CD4-positive, alpha-beta T cell treated with Interleukin-2 at 100 ng/mL for 4 hours (primary cell): ENCODE measurements at regions not wholly inside any gene's neighbourhood (a gene's known extent, or its start where the extent isn't known, plus 50 kb on each side); places are given as distances from the start of the nearest gene placed in this dataset.
"Not testable (repeated sequence)": the region's sequence is repeated elsewhere in the genome, so short reads cannot be mapped to it uniquely, and the experiment has no call there.

Source experiments
- DNase-seq: peaks from one replicate; pipeline ENCODE4 v3.0.0-alpha.2; 2020; ENCODE audit warnings: low spot score

DNA sequence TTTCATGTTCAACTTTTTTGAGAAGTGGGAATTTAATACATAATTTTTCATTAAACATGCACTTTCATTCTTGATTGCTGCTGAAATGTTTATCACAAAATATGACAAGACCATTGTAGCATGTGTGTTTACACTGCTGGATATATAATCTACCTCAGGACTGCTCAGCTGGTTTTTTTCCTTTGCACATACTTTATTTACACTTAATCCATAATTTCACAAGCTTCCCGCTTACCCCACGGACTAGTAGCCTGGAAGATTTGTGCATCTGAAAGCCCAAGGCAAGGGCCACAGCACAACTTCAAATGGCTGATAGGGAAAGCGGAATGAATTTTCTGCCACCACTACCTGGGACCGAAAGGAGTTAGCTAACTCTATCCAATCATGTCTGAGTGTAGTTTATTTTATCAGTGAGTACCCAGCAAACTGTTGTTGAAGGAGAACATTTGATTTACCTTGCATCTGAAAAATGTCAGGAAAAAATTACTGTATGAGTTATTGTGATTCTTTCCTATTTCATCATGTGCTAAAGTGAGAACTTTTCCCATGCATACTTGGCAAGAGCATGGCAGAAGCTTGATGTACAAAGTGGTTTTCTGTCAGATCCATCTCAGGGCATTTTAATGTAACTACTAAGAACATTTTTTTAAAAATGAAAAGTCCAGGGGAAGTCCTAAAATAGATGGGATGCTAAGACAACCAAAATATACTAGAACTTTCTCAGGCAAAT lies 558.2 kb upstream of the USP24 start:
- DNase-seq = no peak

GRCh38 chr1:55768327-55768952 lies 553.3 kb upstream of the USP24 start:
- DNase-seq = no peak

DNA sequence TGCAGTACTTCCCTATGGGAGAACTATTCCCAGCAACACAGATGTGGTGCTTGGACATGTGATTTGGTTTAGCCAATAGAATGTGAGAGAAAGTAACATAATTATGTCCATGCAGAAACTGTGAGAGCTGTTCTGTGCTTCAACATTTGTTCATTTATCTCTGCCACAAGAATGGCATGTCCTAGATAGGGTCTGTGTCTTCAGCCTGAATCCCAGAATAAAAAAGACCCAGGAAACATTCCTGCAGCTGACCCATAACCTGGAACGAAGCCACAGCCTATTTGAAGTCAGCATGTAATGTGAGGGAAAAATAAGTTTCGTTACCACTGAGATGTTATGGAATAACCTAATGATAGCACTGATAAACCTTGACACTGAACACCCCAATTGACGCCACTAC lies 552.0 kb upstream of the USP24 start:
- DNase-seq = no peak

- DNase-seq = not testable (repeated sequence)
Observed at GRCh38 chr1:55765505-55765904, 550.3 kb upstream of the USP24 start.

- DNase-seq = no peak
Observed at GRCh38 chr1:55751776-55752175, 536.6 kb upstream of the USP24 start.

- DNase-seq = no peak
Observed at GRCh38 chr1:55750628-55750995, 535.4 kb upstream of the USP24 start.

GRCh38 chr1:55749975-55750627 lies 534.9 kb upstream of the USP24 start:
- no peak for DNase-seq

DNA sequence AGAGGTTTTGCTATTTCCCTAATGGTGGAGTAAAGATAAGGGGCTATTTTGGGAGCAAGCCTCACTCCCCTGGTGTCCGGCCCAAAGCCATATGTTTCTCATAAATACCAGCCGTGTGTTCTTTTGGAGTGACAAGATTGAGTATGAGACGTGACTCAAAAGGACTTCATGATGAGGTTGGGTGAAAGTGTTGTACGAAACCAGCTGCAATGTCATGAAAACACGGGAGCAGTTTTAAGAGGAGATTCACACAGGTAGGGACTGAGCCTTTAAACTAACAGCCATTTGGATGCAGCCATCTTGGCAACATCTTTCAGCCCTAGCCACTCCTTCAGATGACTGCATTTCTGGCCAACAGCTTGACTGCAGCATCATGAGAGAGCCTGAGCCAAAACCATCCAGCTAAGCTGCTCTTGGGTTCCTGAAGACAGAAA lies 532.3 kb upstream of the USP24 start:
- DNase-seq = no peak

DNA sequence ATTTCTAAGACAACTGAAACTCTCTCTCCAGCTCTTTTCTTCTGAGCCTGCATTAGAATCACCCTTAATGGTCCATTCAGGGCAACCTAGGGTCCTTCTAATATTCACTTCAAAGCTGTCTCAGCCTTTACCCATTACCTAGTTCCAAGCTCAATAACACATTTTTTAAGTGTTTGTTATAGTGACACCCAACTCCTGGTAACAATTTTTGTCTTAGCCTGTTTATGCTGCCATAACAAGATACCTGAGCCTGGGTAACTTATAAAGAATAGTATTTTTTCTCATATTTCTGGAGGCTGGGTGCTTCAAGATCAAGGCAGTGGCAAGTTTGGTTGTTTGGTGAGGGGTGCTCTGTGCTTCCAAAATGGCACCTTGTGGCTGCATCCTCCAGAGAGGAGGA lies 531.5 kb upstream of the USP24 start:
- no peak for DNase-seq

GRCh38 chr1:55741516-55741915 lies 526.4 kb upstream of the USP24 start:
- no peak for DNase-seq

DNA sequence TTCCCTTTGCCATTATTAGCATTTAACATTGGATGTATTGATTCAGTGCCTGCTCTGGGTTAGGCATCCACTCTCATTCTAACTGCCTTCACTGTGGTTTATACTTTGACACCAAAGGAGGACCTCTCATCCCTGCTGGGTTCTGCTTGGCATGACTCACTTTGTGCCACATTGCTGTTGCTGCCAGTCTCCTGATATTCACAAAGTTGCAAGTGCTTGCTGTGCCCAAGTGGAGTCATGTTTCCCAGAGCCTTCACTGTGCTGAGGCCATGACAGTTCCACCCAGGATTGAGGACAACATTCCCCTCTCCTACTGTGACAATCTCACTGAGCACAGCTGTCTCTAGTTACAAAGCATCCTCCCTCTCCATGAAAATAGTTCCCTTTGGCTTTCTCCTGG lies 519.9 kb upstream of the USP24 start:
- DNase-seq = no peak

GRCh38 chr1:55726994-55727393 lies 511.8 kb upstream of the USP24 start:
- DNase-seq = no peak

- no peak for DNase-seq
Observed at GRCh38 chr1:55725378-55725777, 510.2 kb upstream of the USP24 start.

DNA sequence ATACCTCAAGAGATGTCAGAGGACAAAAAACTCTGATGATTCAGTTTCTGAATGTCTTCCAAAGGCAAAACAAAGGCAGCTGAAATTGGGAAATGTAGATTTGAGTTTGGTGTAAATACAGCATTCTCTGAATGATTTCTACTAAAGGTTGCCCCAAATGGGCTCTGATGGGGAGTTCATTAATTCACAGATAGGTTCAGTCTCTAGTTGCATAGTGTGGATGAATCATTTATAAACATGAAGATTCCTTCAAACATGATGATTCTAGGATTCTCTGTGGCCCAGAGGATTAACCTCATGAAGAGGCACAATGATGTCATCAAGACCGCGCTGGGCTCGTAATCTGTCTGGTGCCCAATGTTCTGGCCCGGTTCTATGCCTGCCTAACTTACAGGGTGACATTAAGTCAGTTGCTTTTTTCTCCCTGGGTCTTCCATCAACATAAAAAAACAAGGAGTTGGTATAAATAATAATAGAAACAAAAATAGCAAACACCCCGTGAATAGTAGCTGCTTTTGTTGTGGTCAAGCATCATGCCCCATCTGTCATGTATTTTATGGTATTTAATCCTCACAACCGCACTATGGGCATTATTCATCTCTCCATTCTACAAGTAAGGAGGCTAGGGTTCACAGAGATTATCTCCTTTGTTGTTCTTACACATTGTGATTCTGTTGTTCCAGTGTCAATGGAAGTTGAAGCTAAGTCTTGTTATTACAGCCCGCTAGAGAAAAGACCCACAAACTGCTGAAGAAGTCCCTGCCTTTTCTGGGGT lies 509.6 kb upstream of the USP24 start:
- DNase-seq = no peak

DNA sequence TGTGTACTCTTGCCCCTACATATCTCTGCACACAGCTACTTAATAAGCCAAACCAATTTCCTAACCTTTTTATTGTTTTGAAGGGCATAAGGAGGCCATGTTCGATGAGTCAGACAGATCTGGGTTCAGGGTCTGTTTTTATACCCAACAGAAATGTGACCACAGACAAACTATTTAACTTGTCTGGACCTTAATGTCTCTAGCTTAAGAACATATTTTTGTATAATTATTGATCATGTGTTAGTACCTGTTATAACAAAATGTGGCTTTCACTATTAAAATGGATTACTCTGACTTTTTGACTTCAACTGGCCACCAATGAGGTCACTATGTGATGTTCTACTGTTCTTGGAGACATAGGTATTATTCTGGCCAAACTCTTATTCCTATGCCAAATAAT lies 507.8 kb upstream of the USP24 start:
- DNase-seq = no peak

GRCh38 chr1:55720261-55720660 lies 505.1 kb upstream of the USP24 start:
- DNase-seq = no peak

DNA sequence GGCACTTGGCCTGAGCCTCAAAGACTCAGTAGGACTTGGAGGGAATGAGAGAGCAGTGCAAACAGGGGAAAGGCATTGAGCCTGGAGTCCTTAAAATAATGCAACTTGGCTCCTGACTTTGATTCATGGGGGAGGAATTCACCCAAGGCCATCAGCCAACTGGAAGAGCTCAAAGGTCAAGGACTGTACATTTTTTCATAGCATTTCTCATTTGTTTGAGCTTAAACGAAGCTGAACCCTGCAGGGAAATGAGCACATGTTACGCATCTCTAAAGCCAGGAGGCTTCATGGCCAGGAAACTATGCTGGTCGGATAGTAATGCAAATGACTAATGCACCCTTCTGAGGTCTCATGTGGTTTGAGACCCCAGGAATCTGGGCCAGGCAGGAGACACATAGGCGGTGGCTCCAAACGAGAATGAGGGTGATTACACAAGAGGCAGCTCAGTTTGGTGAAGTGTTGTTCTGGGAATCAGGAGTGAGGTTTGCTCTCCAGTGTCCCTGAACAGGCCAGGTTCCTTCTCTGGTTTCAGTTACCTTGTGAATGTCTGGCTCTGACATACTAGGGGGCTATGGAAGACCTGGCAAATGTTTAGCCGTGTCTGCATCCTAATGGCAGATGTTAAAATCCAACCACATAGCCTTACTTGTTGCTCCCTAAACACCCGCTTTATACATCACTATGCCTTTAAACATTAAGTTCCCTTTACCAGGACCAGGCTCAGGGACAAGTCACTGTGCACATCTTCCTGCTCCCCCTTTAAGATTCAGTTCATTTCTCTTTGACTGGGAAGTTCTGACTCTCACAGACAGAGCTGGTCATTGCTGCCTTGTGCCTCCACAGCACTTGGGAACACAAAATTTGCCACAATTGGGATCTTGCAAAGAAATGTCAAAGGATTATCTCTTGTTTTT lies 503.9 kb upstream of the USP24 start:
- DNase-seq = no peak

GRCh38 chr1:55717111-55717510 lies 501.9 kb upstream of the USP24 start:
- no peak for DNase-seq

- DNase-seq = no peak
Observed at GRCh38 chr1:55716610-55717009, 501.4 kb upstream of the USP24 start.

GRCh38 chr1:55716151-55716550 lies 501.0 kb upstream of the USP24 start:
- DNase-seq = no peak

DNA sequence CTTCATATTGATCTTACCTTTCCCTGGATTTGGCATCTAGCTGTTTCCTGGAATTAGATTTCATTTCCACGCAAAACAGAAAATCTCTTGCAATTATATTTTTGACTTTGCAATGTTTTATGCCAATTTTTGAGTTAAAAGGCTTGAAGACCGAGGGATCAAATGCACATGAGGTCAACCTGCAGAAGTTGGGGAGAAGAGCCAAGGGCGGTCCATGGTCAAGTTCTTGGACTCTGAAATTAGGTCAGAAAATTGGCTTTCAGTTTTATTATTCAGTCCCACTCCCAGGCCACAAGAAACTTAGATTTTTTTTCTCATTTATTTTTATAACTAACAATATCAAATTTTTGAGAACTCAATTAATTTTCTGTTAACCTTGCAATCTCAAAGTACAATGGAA lies 499.1 kb upstream of the USP24 start:
- DNase-seq = no peak

DNA sequence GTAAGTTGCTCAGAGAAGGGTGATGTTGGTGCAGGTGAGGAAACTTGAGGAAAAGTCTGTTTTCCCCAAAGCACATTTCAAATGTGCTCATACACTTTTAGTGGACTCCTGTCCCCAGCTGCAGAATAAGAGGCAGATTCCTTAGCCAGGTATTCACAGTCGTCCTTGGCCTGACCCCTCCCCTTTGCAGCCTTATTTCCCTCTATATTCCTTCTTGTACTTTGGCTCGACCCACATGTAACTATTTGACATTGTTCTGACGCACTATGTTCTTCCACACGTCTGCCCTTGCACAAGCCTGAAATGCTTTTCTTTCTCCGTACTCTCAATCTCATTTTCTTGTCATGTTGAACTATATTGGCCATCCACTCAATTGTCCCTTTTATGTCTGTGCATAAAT lies 498.4 kb upstream of the USP24 start:
- no peak for DNase-seq
